H1 (cell line): ENCODE measurements at regions not wholly inside any gene's neighbourhood (a gene's known extent, or its start where the extent isn't known, plus 50 kb on each side); places are given as distances from the start of the nearest gene placed in this dataset.

Experiments
- CTCF ChIA-PET: fragments of 300-600 bp; sonication (Branson Sonifier 250); formaldehyde crosslinking; loops from one replicate; lab custom pipeline; 2021; ENCODE audit not compliant: partially characterized antibody; lab: Charles Lee
- POLR2A ChIA-PET: fragments of 300-600 bp; sonication (Branson Sonifier 250); formaldehyde crosslinking; loops from one replicate; lab custom pipeline; 2021; ENCODE audit warnings: inconsistent platforms; ENCODE audit not compliant: partially characterized antibody; lab: Charles Lee
- DNase-seq, 2 experiments: peaks; one replicate each; pipeline versions ENCODE4 v3.0.0 to v3.0.0-alpha.2; 2010 to 2022; ENCODE audit warnings: low spot score in 2 of 2, low read depth in 1 of 2, mixed read lengths in 1 of 2
- FAIRE-seq: peaks from 2 replicates; lab custom pipeline; 2011; peaks lifted over from hg19 to GRCh38; lab: Jason Lieb, UNC
- H2AFZ ChIP-seq: 2 replicates; pipeline ENCODE4 v1.8.1; 2012; ENCODE audit warnings: low read length, inconsistent platforms
- H2AK5ac ChIP-seq: 2 replicates; pipeline ENCODE4 v1.6.1; 2013; ENCODE audit warnings: low read depth, low read length
- H2BK120ac ChIP-seq: replicated peaks from 2 replicates; pipeline ENCODE3; 2013; ENCODE audit warnings: low read depth, low read length, inconsistent platforms
- H2BK12ac ChIP-seq: 2 replicates; pipeline ENCODE4 v1.6.1; 2013; ENCODE audit warnings: low read depth, low read length
- H2BK15ac ChIP-seq: 2 replicates; pipeline ENCODE4 v1.6.1; 2013; ENCODE audit warnings: low read length
- H2BK20ac ChIP-seq: 2 replicates; pipeline ENCODE4 v1.6.1; 2013; ENCODE audit warnings: low read length
- H2BK5ac ChIP-seq: 2 replicates; pipeline ENCODE4 v1.6.1; 2013; ENCODE audit warnings: low read depth, low read length
- H3K14ac ChIP-seq: 2 replicates; pipeline ENCODE4 v1.6.1; 2013; ENCODE audit warnings: inconsistent platforms; ENCODE audit not compliant: insufficient read length
- H3K18ac ChIP-seq: 2 replicates; pipeline ENCODE4 v1.6.1; 2013; ENCODE audit warnings: low read length; ENCODE audit errors: extremely low read depth
- H3K23ac ChIP-seq: 2 replicates; pipeline ENCODE4 v1.6.1; 2013; ENCODE audit warnings: inconsistent platforms; ENCODE audit not compliant: insufficient read length
- H3K23me2 ChIP-seq: 2 replicates; pipeline ENCODE4 v1.6.1; 2013; ENCODE audit warnings: low read depth, low read length
- H3K27ac ChIP-seq: 2 replicates; pipeline ENCODE4 v1.6.1; 2011; ENCODE audit warnings: low read depth, low read length, inconsistent platforms
- H3K27me3 ChIP-seq, 4 experiments: replicated peaks in 1 of 4; 1 replicate in 1 of 4; 2 replicates in 3 of 4; pipeline versions ENCODE4 v1.6.1 to v1.8.1; 2011 to 2013; ENCODE audit warnings: low read length in 3 of 4, mild to moderate bottlenecking in 3 of 4, inconsistent platforms in 2 of 4, mixed read lengths in 2 of 4, moderate library complexity in 1 of 4; ENCODE audit not compliant: control insufficient read depth in 3 of 4, insufficient read depth in 3 of 4; ENCODE audit errors: extremely low read depth in 1 of 4
- H3K36me3 ChIP-seq, 4 experiments: 2 replicates each; pipeline versions ENCODE4 v1.6.1 to v1.8.1; 2011 to 2013; ENCODE audit warnings: mild to moderate bottlenecking in 4 of 4, low read length in 3 of 4, moderate library complexity in 2 of 4, control low read depth in 1 of 4, inconsistent platforms in 1 of 4; ENCODE audit not compliant: insufficient read depth in 4 of 4, control insufficient read depth in 2 of 4
- H3K4ac ChIP-seq: replicated peaks from 2 replicates; pipeline ENCODE3; 2013; ENCODE audit warnings: low read length, low read depth, mixed read lengths, inconsistent platforms; ENCODE audit not compliant: insufficient read length
- H3K4me1 ChIP-seq, 4 experiments: replicated peaks in 1 of 4; 1 replicate in 1 of 4; 2 replicates in 3 of 4; pipeline versions ENCODE4 v1.6.1 to v1.8.1; 2011 to 2013; ENCODE audit warnings: low read length in 3 of 4, inconsistent platforms in 2 of 4, mixed read lengths in 1 of 4; ENCODE audit not compliant: insufficient read depth in 4 of 4, control insufficient read depth in 3 of 4
- H3K4me2 ChIP-seq, 2 experiments: 2 replicates each; pipeline versions ENCODE4 v1.6.1 to v1.8.1; 2011 to 2013; ENCODE audit warnings: low read depth in 2 of 2, low read length in 2 of 2, control low read depth in 1 of 2, inconsistent platforms in 1 of 2, mild to moderate bottlenecking in 1 of 2; ENCODE audit not compliant: insufficient read depth in 1 of 2
- H3K4me3 ChIP-seq, 4 experiments: fragments of 200-600, 300-600 bp in 1 of 4; sonication (generic), shearing (Covaris generic), sonication (Bioruptor Twin) in 1 of 4; 2 replicates each; pipeline versions ENCODE4 v1.5.1 to v1.8.1; 2011 to 2016; ENCODE audit warnings: low read length in 4 of 4, low read depth in 3 of 4, control low read depth in 2 of 4, inconsistent platforms in 2 of 4, mild to moderate bottlenecking in 2 of 4, mixed read lengths in 1 of 4, moderate library complexity in 1 of 4; ENCODE audit not compliant: insufficient read depth in 2 of 4; ENCODE audit errors: extremely low read depth in 1 of 4
- H3K56ac ChIP-seq: replicated peaks from 2 replicates; pipeline ENCODE3; 2013; ENCODE audit warnings: low read depth, mild to moderate bottlenecking, mixed read lengths, low read length, inconsistent platforms; ENCODE audit not compliant: insufficient read length
- H3K79me1 ChIP-seq: 2 replicates; pipeline ENCODE4 v1.6.1; 2013; ENCODE audit warnings: low read depth, low read length, control low read depth
- H3K79me2 ChIP-seq, 2 experiments: 2 replicates each; pipeline versions ENCODE4 v1.6.1 to v1.8.1; 2012 to 2013; ENCODE audit warnings: low read length in 2 of 2, mild to moderate bottlenecking in 2 of 2, inconsistent platforms in 1 of 2; ENCODE audit not compliant: insufficient read depth in 2 of 2, control insufficient read depth in 1 of 2
- H3K9ac ChIP-seq, 4 experiments: replicated peaks in 1 of 4; 1 replicate in 1 of 4; 2 replicates in 3 of 4; pipeline versions ENCODE4 v1.6.1 to v1.8.1; 2011 to 2013; ENCODE audit warnings: low read depth in 3 of 4, low read length in 3 of 4, control low read depth in 2 of 4, mild to moderate bottlenecking in 2 of 4, moderate library complexity in 2 of 4, inconsistent platforms in 1 of 4; ENCODE audit errors: extremely low read depth in 1 of 4
- H3K9me3 ChIP-seq, 2 experiments: 2 replicates each; pipeline versions ENCODE4 v1.6.1 to v1.8.1; 2012 to 2013; ENCODE audit warnings: mild to moderate bottlenecking in 2 of 2, moderate library complexity in 2 of 2, control low read depth in 1 of 2, inconsistent platforms in 1 of 2, low read depth in 1 of 2, low read length in 1 of 2, mixed read lengths in 1 of 2; ENCODE audit not compliant: insufficient read depth in 2 of 2
- H4K20me1 ChIP-seq, 2 experiments: replicated peaks in 1 of 2; 2 replicates each; pipeline versions ENCODE3 to v1.8.1; 2011 to 2013; ENCODE audit warnings: inconsistent platforms in 2 of 2, low read length in 2 of 2, mild to moderate bottlenecking in 1 of 2; ENCODE audit not compliant: insufficient read depth in 2 of 2, control insufficient read depth in 1 of 2
- H4K5ac ChIP-seq: 2 replicates; pipeline ENCODE4 v1.6.1; 2013; ENCODE audit warnings: low read length, low read depth, mixed read lengths, inconsistent platforms; ENCODE audit not compliant: insufficient read length
- H4K8ac ChIP-seq: 2 replicates; pipeline ENCODE4 v1.8.0; 2013; ENCODE audit warnings: mild to moderate bottlenecking, moderate library complexity, low read length, inconsistent platforms; ENCODE audit not compliant: insufficient read depth; ENCODE audit errors: extremely low read depth
- H4K91ac ChIP-seq: replicated peaks from 2 replicates; pipeline ENCODE3; 2013; ENCODE audit warnings: low read length, mixed read lengths, inconsistent platforms; ENCODE audit not compliant: insufficient read length
- ATF3 ChIP-seq: IDR thresholded peaks from 2 replicates; pipeline ENCODE4 v1.6.1; 2011; ENCODE audit warnings: low read depth, mild to moderate bottlenecking, low read length; ENCODE audit not compliant: insufficient read depth
- E2F6 ChIP-seq: IDR thresholded peaks from 2 replicates; pipeline ENCODE4 v1.6.1; 2012; ENCODE audit warnings: inconsistent platforms
- HDAC6 ChIP-seq: IDR thresholded peaks from one replicate; pipeline ENCODE4 v1.7.1; 2012; ENCODE audit warnings: low read depth, mild to moderate bottlenecking, inconsistent platforms, low read length, moderate library complexity
- RBBP5 ChIP-seq: IDR thresholded peaks from 2 replicates; pipeline ENCODE4 v1.7.1; 2012; ENCODE audit warnings: low read depth, mild to moderate bottlenecking, inconsistent platforms, low read length, moderate library complexity, borderline replicate concordance
- RFX5 ChIP-seq: IDR thresholded peaks from 2 replicates; pipeline ENCODE4 v1.6.1; 2011; ENCODE audit warnings: low read depth, low read length, improper control_type of control experiment, borderline replicate concordance
- RXRA ChIP-seq: IDR thresholded peaks from 2 replicates; pipeline ENCODE4 v1.6.1; 2011; ENCODE audit warnings: low read depth, mild to moderate bottlenecking, low read length, moderate library complexity; ENCODE audit not compliant: insufficient read depth
- SAP30 ChIP-seq: fragments of 300-600 bp; sonication (generic); IDR thresholded peaks from 2 replicates; pipeline ENCODE4 v1.7.1; 2012; ENCODE audit warnings: low read length, moderate library complexity, mild to moderate bottlenecking, inconsistent platforms; ENCODE audit not compliant: insufficient read depth, insufficient replicate concordance
- SIRT6 ChIP-seq: IDR thresholded peaks from one replicate; pipeline ENCODE4 v1.7.1; 2012; ENCODE audit warnings: low read length, inconsistent platforms
- SP2 ChIP-seq: IDR thresholded peaks from 2 replicates; pipeline ENCODE4 v1.6.1; 2012; ENCODE audit warnings: mild to moderate bottlenecking, low read length, inconsistent platforms
- SUZ12 ChIP-seq: fragments of 200-600 bp; sonication (generic); IDR thresholded peaks from 2 replicates; pipeline ENCODE4 v1.6.1; 2012; ENCODE audit warnings: mild to moderate bottlenecking, inconsistent platforms, low read length, moderate library complexity, mixed read lengths
- TBP ChIP-seq: IDR thresholded peaks from 2 replicates; pipeline ENCODE4 v1.6.1; 2011; ENCODE audit warnings: low read depth, low read length, improper control_type of control experiment
- WGBS, 2 experiments: shearing (Covaris generic) in 1 of 2; methylation state at CpG; one replicate each; pipeline versions ENCODE4 v1.1.6 to v1.1.7; 2013 to 2015; ENCODE audit warnings: low lambda C conversion rate in 2 of 2, mixed read lengths in 2 of 2, inconsistent platforms in 1 of 2, low coverage in 1 of 2, missing lambda C conversion rate in 1 of 2; ENCODE audit not compliant: insufficient replicate concordance in 2 of 2, insufficient coverage in 1 of 2, insufficient read length in 1 of 2; ENCODE audit errors: extremely low coverage in 1 of 2, missing lambda C conversion rate in 1 of 2; 5-methylcytosine and 5-hydroxymethylcytosine counted together
- TF ChIP-seq, protein P1 (sequence below): IDR thresholded peaks from 2 replicates; pipeline ENCODE4 v1.6.1; 2012; ENCODE audit warnings: inconsistent platforms

DNA sequence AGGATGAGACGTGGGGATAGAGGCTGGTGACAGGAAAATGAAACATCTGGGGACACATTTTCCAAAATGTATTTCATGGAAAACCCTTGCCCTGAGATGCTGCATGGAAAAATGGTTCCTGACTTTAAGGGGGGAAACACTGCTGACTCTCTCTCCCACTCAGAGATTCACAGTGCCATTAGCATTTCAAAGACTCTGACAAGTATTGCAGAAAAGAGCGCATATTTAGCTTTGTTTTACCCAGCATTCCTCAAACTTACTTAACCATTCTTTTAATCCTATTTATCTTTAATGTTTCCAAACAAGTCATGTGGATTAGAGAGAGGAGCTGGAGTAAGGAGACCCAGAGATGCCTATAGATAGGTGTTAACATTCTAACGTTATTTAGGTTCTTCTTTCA lies 141.8 kb upstream of the DYRK2 start:
- H2BK12ac ChIP-seq, result no peak overlapping the region; the same call in 1 of the 2 replicates
- H3K36me3 ChIP-seq, result no peaks in the 10 kb centered on the region
- H3K79me2 ChIP-seq, result no peaks in the 10 kb centered on the region
- H3K27me3 ChIP-seq, result no peaks in the 10 kb centered on the region
- no peak overlapping the region for H4K8ac ChIP-seq
- H3K4me1 ChIP-seq, result peaks cover 0 to 5% (median 2%) of the 10 kb centered on the region in 4 experiments; a peak in 2 of 7 replicates
- H2BK5ac ChIP-seq, result peak overlapping the region; percentile 12; the same call in 1 of the 2 replicates
- H3K9me3 ChIP-seq, result no peaks in the 10 kb centered on the region
- peak overlapping the region; percentile 85 for H3K4ac ChIP-seq
- H2BK15ac ChIP-seq, result no peak overlapping the region
- no peak overlapping the region for H3K9ac ChIP-seq
- no peaks in the 10 kb centered on the region for H3K79me1 ChIP-seq
- FAIRE-seq, result peak; percentile 84
- ChIA-PET CTCF (interaction anchor here (0.6 to 2.3 kb wide), 3 partner anchors 11 to 444 kb away, joined by 3 to 7 read pairs (median 3); no protein-coding TSS in a partner anchor), POLR2A (interaction anchor here (1.7 kb wide), 1 partner anchor 141 kb away, joined by 4 read pairs; the partner anchor contains the start of gene DYRK2)
- H3K56ac ChIP-seq, result no peak overlapping the region
- no peak overlapping the region for H3K14ac ChIP-seq
- no peak overlapping the region; the same call in 1 of the 2 replicates for H2AFZ ChIP-seq
- no peak for DNase-seq
- H3K4me2 ChIP-seq, result peak overlapping the region in 1 of 2 experiments; percentile 40; a peak in 1 of 4 replicates
- no peak overlapping the region for H3K4me3 ChIP-seq
- peak overlapping the region; percentile 40; the same call in 1 of the 2 replicates for H2BK20ac ChIP-seq
- H3K23me2 ChIP-seq, result no peaks in the 10 kb centered on the region; the same call in 1 of the 2 replicates
- peak overlapping the region; percentile 38 for H2BK120ac ChIP-seq
- no peak overlapping the region for H4K91ac ChIP-seq
- H2AK5ac ChIP-seq, result no peak overlapping the region
- no peak overlapping the region for H3K23ac ChIP-seq
- no peak overlapping the region for H3K18ac ChIP-seq
- H4K5ac ChIP-seq, result no peak overlapping the region
- WGBS, 2 experiments, result 25% methylated on average over 3 of the region's 3 CpGs; no CpG with 5 or more reads in 1 of the 2 experiments
- no peaks in the 10 kb centered on the region for H4K20me1 ChIP-seq
- no peak overlapping the region for H3K27ac ChIP-seq
- TF ChIP-seq HDAC6 (no peak), RFX5 (no peak), RBBP5 (no peak), SAP30 (no peak), SUZ12 (no peak), SP2 (no peak), RXRA (no peak), E2F6 (peak; percentile 76), TBP (no peak), ATF3 (no peak), SIRT6 (no peak)
- TF ChIP-seq, protein P1, sequence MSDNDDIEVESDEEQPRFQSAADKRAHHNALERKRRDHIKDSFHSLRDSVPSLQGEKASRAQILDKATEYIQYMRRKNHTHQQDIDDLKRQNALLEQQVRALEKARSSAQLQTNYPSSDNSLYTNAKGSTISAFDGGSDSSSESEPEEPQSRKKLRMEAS, result 0 out of 2 replicates have a peak, but pooled peaks have one; percentile 10
